GM23338 (cell line): ENCODE measurements at regions not wholly inside any gene's neighbourhood (a gene's known extent, or its start where the extent isn't known, plus 50 kb on each side); places are given as distances from the start of the nearest gene placed in this dataset.

Experiments
- CTCF ChIP-seq, 2 experiments: fragments of 200-600 bp in 1 of 2; sonication (generic) in 1 of 2; conservative IDR thresholded peaks; 2 replicates each; pipeline versions ENCODE4 v1.5.1 to v1.6.1; 2016 to 2017; ENCODE audit warnings: antibody characterized with exemption in 2 of 2, low read depth in 2 of 2, mild to moderate bottlenecking in 2 of 2, moderate library complexity in 1 of 2
- JUNB ChIP-seq: IDR thresholded peaks from one replicate; pipeline ENCODE4 v1.6.1; 2016; ENCODE audit warnings: antibody characterized with exemption; ENCODE audit not compliant: unreplicated experiment
- POLR2AphosphoS5 ChIP-seq: IDR thresholded peaks from 2 replicates; pipeline ENCODE4 v1.6.1; 2016; ENCODE audit warnings: antibody characterized with exemption, low read depth
- ZNF114 ChIP-seq: fragments of 250-450 bp; sonication (Bioruptor Pico); IDR thresholded peaks from 2 replicates; pipeline ENCODE4 v1.5.0; 2020; ENCODE audit warnings: mild to moderate bottlenecking, moderate library complexity

DNA sequence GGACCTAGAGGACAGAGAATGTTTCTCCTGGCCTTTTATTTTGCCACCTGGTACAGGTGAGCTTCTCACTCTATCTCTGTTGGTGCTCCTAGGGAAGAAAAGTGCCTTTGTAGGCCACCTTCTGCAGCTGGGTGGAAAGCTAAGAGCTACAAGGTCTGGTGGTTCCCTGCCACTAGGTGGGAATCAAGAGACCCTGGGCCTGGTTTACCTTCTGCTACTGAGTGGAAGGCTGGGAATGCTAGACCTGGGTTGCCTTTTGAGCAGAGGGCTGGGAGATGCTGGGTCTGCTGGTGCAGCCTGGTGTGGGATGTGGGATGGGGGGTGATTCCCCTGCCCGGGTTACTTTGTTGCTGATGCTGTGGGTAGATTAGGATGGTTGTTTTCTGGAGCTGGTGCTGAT is 72.6 kb downstream of the EBLN2 start:
- TF ChIP-seq CTCF (conservative IDR thresholded peaks at IDR 0.05; ENCODE audit: low read depth in 2 of 2) (no peak; a peak in 1 of 4 replicates), ZNF114 (no peak), POLR2AphosphoS5 (no peak), JUNB (no peak)
